ENCODE measurements at regions not wholly inside any gene's neighbourhood (a gene's known extent, or its start where the extent isn't known, plus 50 kb on each side); places are given as distances from the start of the nearest gene placed in this dataset.
"Not testable (repeated sequence)": the region's sequence is repeated elsewhere in the genome, so short reads cannot be mapped to it uniquely, and the experiment has no call there.

DNA sequence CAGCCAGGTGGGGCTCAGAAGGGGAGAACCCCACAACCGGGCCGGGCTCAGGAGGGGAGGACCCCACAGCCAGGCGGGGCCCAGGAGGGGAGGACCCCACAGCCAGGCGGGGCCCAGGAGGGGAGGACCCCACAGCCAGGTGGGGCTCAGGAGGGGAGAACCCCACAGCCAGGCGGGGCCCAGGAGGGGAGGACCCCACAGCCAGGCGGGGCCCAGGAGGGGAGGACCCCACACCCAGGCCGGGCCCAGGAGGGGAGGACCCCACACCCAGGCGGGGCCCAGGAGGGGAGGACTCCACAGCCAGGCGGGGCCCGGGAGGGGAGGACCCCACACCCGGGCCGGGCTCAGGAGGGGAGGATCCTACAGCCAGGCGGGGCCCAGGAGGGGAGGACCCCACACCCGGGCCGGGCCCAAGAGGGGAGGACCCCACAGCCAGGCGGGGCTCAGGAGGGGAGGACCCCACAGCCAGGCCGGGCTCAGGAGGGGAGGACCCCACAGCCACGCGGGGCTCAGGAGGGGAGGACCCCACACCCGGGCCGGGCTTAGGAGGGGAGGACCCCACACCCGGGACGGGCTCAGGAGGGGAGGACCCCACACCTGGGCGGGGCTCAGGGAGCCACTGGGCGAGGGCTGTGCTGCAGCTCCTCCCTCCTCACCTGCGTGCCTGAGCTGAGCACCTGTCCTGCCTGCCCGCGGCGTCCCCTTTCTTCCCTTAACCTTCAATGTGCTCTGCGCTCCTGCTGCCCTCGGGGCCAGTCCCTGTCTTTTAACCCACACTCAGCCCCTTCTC is 131.4 kb downstream of the IGLL1 start:
- intact Hi-C loops (cut with micrococcal nuclease); H3K27me3 Mint-ChIP-seq; H3K4me3 Mint-ChIP-seq; H3K4me1 Mint-ChIP-seq (ENCODE audit: low read depth); H3K27ac Mint-ChIP-seq; H3K36me3 Mint-ChIP-seq (ENCODE audit: low read depth): not testable (repeated sequence)
- peaks cover 36% of the 10 kb centered on the region for H3K9me3 Mint-ChIP-seq

DNA sequence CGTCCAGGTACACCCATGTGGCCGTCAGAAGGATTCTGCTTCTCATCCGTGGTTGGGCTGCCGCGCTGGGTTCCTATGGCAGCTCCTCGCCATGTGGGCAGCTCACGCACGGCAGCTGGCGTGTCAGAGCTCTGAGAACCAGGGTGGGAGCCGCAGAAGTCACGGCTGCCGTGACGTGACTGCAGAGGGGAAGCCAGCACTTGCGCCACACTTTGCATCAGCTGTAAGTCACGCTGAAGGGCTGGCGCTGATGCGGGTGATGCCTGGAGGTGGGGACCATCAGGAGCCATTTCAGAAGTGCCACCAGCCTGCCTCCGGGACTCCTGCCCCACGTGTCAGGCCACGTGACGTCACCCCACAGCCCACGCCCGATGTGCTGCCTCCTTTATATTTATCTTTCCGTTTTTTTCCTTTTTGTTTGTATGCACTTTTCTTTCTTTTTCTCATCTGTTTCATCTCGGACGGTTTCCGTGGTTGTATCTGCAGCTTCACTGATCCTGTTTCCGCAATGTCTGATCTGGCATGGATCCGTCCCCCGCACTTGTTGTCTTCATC is 133.2 kb downstream of the IGLL1 start:
- intact Hi-C loops (cut with micrococcal nuclease), result no loop called here

DNA sequence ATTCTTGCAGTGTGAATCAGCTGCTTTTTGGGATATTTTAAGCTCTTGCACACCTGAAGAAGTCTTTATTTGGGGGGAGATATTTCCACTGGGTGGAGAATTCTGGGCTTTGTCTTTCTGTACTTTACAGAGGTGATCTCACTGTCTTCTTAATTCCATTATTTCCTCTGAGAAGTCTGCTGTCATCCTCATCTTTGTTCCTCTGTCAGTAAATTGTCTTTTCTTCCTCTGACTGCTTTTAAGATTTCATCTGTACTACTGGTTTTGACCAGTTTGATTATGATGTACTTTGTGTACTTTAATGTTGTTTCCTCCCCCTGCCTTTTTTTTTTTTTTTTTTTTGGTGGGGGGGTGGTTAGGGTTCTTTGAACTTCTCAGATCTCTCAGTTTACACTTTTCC is 133.9 kb downstream of the IGLL1 start:
- H3K27ac Mint-ChIP-seq; intact Hi-C loops (cut with micrococcal nuclease); H3K4me3 Mint-ChIP-seq: not testable (repeated sequence)

More for the DNA sequence above, 133.2 kb downstream of the IGLL1 start:
- Mint-ChIP-seq H3K36me3 (ENCODE audit: low read depth) (no peaks in the 10 kb centered on the region), H3K27me3 (no peaks in the 10 kb centered on the region), H3K4me3 (no peak overlapping the region), H3K9me3 (peaks cover 36% of the 10 kb centered on the region), H3K4me1 (ENCODE audit: low read depth) (no peaks in the 10 kb centered on the region), H3K27ac (no peak overlapping the region)

DNA sequence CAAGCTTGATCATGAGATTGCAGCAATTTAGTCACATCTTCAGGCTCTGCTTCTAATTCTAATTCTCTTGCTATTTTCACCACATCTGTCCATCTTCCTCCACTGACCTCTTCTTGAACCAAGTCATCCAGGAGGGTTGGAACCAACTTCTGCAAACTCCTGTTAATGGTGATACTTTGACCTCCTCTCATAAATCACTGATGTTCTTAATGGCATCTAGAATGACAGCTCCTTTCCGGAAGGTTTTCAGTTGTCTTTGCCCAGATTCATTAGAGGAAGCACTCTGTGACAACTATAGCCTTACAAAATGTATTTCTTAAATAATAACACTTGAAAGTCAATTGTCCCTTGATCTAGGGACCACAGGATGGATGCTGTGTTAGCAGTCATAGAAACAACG is 136.2 kb downstream of the IGLL1 start:
- H3K36me3 Mint-ChIP-seq (ENCODE audit: low read depth); H3K4me3 Mint-ChIP-seq; H3K27ac Mint-ChIP-seq; H3K27me3 Mint-ChIP-seq; H3K4me1 Mint-ChIP-seq (ENCODE audit: low read depth); intact Hi-C loops (cut with micrococcal nuclease): not testable (repeated sequence)
- H3K9me3 Mint-ChIP-seq, result peaks cover 36% of the 10 kb centered on the region

More for the DNA sequence above, 133.9 kb downstream of the IGLL1 start:
- peaks cover 36% of the 10 kb centered on the region for H3K9me3 Mint-ChIP-seq
- H3K36me3 Mint-ChIP-seq (ENCODE audit: low read depth); H3K4me1 Mint-ChIP-seq (ENCODE audit: low read depth); H3K27me3 Mint-ChIP-seq: not testable (repeated sequence)

DNA sequence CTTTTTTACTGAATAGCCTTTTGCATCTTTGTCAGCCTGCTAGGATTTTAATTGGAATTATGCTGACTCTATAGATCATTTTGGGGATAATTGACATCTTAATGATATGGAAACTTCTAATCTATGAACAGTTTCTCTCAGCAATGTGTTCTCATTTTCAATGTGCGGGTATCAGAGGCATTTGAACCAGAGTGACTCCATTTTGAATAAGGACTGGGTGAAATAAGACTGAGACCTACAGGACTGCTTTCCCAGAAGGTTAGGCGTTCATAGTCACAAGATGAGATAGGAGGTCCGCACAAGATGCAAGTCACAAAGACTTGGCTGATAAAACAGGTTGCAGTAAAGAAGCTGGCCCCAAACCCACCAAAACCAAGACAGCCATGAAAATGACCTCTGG is 140.5 kb downstream of the IGLL1 start:
- H3K36me3 Mint-ChIP-seq (ENCODE audit: low read depth); H3K4me1 Mint-ChIP-seq (ENCODE audit: low read depth); H3K27ac Mint-ChIP-seq; H3K9me3 Mint-ChIP-seq; H3K27me3 Mint-ChIP-seq; H3K4me3 Mint-ChIP-seq; intact Hi-C loops (cut with micrococcal nuclease): not testable (repeated sequence)

DNA sequence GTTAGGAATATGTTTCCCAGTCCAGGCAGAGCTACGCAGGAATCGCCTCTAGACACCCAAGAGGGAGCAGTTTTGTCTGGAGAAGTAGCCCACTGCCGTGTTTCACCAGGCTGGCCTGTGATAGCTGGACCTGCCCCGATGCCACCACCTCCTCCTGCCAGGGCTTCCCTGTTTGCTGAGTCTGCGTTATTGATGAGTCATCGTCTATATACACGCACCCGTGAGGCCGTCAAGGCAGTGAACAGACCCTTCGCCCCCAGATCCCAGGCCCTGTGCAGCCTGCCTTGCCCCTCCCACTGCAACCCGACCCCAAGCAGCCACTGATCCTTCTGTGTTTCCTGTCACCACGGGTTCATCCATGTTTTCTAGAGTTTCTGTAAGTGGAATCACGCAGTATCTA is 141.9 kb downstream of the IGLL1 start:
- no peak overlapping the region for H3K27ac Mint-ChIP-seq
- peaks cover 10% of the 10 kb centered on the region for H3K4me1 Mint-ChIP-seq (ENCODE audit: low read depth)
- intact Hi-C loops (cut with micrococcal nuclease), result no loop called here
- no peak overlapping the region for H3K4me3 Mint-ChIP-seq
- no peaks in the 10 kb centered on the region for H3K9me3 Mint-ChIP-seq
- no peaks in the 10 kb centered on the region for H3K36me3 Mint-ChIP-seq (ENCODE audit: low read depth)
- H3K27me3 Mint-ChIP-seq, result peaks cover 3% of the 10 kb centered on the region

DNA sequence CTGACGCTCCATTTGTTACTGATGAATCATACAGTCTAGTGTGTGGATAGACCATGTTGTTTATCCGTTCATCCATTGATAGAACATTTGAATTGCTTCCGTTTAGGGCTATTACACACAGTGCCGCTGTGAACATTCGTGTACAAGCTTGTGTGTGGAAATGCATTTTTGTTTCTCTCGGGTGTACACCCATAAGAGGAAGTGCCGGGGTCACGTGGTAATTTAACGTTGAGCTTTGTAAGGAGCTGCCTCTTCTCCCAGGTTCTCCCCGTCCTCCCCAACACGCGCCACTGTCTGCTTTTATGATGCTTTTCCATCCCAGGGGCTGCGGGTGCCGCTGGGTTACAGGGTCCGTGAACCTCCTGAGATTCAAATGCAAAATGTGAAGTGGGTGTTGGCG is 142.3 kb downstream of the IGLL1 start:
- peaks cover 14% of the 10 kb centered on the region for H3K4me1 Mint-ChIP-seq (ENCODE audit: low read depth)
- H3K27me3 Mint-ChIP-seq, result peaks cover 3% of the 10 kb centered on the region
- no peak overlapping the region for H3K4me3 Mint-ChIP-seq
- H3K9me3 Mint-ChIP-seq, result no peaks in the 10 kb centered on the region
- no peaks in the 10 kb centered on the region for H3K36me3 Mint-ChIP-seq (ENCODE audit: low read depth)
- intact Hi-C loops (cut with micrococcal nuclease), result no loop called here
- H3K27ac Mint-ChIP-seq, result no peak overlapping the region

DNA sequence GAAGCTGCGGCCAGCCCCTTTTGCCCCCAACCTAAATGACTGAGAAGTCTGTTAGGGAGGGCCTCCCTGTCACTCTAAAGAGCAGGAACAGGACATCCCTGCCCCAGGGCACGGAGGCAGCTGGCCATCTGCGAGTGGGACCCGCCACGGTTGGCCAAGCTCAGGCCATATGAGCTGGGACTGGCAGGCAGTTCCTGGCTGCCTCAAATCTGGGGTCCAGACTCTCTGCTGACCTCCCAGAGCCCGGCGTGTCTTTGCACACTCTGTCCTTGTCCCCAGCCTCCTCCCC is 143.0 kb downstream of the IGLL1 start:
- H3K27me3 Mint-ChIP-seq; H3K4me3 Mint-ChIP-seq; intact Hi-C loops (cut with micrococcal nuclease): not testable (repeated sequence)

DNA sequence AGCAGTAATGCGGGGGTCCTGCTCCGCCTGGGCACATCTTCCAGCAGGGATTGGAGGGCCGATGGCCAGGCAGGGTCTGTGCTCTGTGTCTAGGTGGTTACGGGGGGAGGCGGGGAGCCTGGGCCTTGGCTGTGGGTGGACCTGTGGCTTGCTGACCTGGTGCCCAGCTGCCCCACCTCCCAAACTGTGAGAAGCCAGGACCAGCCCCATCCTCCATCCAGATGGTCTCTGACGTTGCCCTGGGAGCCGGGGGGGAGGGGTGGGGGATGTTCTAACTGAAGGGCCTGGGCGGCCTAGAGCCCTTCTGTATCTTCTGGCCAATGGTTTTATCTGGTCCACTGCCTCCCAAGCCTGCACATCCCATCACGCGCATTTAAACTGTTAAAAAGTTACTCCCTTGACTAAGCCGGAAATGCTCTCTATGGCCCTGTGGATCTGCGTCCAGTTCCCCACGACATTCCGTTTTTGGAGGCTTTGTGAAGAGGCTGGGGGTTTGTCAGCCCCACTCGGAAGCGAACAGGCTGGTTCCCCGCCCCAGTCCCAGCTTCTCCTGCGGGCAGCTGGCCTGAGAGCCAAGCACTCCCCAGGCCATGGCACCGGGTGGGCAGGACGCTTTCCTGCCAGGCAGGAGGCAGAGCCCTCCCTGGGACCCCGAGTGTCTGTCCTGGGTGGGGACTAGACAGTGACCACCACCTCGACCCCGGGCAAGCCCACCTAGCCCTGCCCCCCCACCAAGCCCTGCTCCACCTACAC is 143.6 kb downstream of the IGLL1 start:
- H3K27me3 Mint-ChIP-seq; intact Hi-C loops (cut with micrococcal nuclease); H3K9me3 Mint-ChIP-seq; H3K36me3 Mint-ChIP-seq (ENCODE audit: low read depth); H3K4me3 Mint-ChIP-seq; H3K27ac Mint-ChIP-seq: not testable (repeated sequence)
- peaks cover 14% of the 10 kb centered on the region for H3K4me1 Mint-ChIP-seq (ENCODE audit: low read depth)

More for the DNA sequence above, 143.0 kb downstream of the IGLL1 start:
- H3K36me3 Mint-ChIP-seq (ENCODE audit: low read depth); H3K27ac Mint-ChIP-seq; H3K9me3 Mint-ChIP-seq: not testable (repeated sequence)
- H3K4me1 Mint-ChIP-seq (ENCODE audit: low read depth), result peaks cover 14% of the 10 kb centered on the region

DNA sequence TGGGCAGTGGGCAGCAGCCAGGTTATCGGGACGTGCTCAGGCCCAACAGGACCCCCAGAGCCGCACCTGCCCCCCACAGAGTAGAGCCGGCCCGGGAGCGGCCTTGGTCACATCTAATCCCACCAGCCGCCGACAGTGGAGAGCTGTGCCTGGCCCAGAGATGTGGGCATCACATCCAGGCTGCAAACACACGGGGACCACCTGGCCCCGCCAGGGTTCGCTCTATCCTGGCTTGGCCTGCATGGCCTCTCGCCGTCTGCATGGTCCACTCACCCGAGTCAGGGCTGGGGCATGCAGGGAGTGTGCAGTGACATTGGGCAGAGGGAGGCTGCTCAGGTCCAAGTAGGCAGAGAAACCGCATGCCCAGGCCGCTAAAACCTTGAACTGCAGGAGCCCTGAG is 144.9 kb downstream of the IGLL1 start:
- H3K36me3 Mint-ChIP-seq (ENCODE audit: low read depth); H3K4me3 Mint-ChIP-seq; H3K27ac Mint-ChIP-seq; intact Hi-C loops (cut with micrococcal nuclease); H3K27me3 Mint-ChIP-seq; H3K9me3 Mint-ChIP-seq: not testable (repeated sequence)
- H3K4me1 Mint-ChIP-seq (ENCODE audit: low read depth), result peaks cover 14% of the 10 kb centered on the region

DNA sequence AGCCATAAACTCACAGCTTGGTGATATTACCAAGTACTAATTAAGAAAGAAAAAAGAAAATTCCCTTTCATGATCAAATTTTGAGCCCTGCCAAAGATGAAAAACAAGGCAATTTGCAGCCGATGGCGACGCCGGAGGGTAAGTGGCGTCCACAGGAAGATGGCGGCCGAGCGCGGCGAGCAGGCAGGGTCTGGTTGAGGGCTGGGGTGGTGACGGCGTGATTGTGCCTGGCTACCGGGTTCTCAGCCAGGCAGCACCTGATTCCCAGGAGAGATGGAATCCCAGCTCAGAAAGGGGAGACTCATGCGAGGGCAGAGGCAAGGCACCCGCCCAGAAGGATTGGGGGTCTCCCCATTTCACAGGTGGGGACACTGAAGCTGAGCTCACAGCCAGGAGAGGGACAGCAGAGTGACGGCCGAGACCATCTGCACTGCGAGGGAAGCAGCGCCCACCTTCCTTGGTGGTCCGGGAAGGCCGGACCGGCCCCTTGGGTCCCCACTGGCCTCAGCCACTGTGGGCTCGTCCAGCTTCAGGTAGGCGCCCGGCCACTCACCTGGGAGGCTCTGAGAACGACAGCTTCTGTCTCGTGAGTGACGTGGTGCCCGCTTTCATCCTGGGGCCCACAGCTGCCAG is 145.8 kb downstream of the IGLL1 start:
- H3K27ac Mint-ChIP-seq; H3K27me3 Mint-ChIP-seq; H3K4me3 Mint-ChIP-seq; intact Hi-C loops (cut with micrococcal nuclease); H3K36me3 Mint-ChIP-seq (ENCODE audit: low read depth): not testable (repeated sequence)
- H3K4me1 Mint-ChIP-seq (ENCODE audit: low read depth), result peaks cover 14% of the 10 kb centered on the region
- peaks cover 11% of the 10 kb centered on the region for H3K9me3 Mint-ChIP-seq

DNA sequence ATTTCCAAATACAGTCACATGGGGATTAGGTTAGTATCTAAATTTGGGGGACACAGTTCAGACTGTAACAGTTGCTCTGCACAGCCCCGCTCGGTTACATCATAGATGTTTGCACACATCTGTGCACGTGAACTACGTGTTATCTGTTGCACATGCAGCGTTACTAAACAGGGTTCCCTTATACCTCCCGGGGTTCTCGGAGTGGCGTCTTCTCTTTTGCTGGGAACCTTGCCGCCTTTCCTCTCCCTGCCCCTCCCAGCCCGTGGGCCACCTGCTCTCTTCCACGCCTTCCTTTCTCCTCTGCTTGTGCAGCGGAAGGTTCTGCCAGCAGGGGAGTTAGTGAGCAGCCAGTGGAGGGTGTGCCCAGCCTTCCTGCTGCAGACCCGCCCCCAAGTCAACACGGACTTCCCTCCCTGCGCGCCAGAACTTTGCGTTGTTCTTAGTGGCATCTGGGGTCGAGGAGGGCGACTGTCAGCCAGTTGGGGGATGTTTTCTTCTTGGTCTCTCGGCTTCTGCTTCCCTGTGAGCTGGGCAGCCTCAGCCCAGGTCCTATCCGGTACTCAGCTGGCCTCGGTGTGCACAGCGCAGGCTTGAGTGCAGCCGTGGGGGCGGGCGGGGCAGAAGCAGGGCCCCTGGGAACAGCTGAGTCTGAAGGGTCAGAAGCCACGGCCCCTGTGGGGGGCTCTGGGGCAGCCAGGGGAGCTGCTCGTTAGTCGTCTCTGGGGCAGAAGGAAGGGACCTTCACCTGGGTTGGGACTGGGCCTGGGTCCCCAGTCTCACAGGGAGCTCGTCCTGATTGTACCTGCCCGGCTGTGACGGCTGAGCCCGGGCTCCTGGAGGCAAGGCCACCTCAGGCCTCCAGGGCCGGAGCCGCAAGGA is 146.7 kb downstream of the IGLL1 start:
- peaks cover 13% of the 10 kb centered on the region for H3K9me3 Mint-ChIP-seq
- H3K36me3 Mint-ChIP-seq (ENCODE audit: low read depth); intact Hi-C loops (cut with micrococcal nuclease); H3K27me3 Mint-ChIP-seq: not testable (repeated sequence)
- peak overlapping the region; percentile 27 for H3K27ac Mint-ChIP-seq
- peak overlapping the region; percentile 44 for H3K4me3 Mint-ChIP-seq
- H3K4me1 Mint-ChIP-seq (ENCODE audit: low read depth), result peaks cover 14% of the 10 kb centered on the region

DNA sequence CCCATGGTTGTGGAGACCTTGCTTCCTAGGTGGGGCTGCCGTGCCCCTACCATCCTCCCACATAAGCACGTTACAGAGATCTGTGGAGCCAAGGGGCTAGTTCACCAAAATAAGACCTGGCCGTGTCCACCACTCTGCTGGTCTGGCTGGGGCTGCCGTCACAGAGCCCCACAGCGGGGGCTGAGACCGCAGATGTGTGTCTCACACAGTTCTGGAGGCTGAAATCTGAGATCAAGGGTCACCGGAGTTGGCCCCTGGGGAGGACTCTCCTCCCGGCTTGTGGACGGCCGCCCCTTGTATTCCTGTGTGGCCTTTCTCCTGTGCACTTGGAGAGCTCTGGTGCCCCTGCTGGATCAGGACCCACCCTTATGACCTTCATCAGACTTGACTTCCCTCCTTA is 147.4 kb downstream of the IGLL1 start:
- H3K27ac Mint-ChIP-seq; H3K27me3 Mint-ChIP-seq; H3K36me3 Mint-ChIP-seq (ENCODE audit: low read depth); H3K4me3 Mint-ChIP-seq; intact Hi-C loops (cut with micrococcal nuclease); H3K4me1 Mint-ChIP-seq (ENCODE audit: low read depth): not testable (repeated sequence)
- peaks cover 19% of the 10 kb centered on the region for H3K9me3 Mint-ChIP-seq

Measured in dendritic cell treated with granulocyte-macrophage colony-stimulating factor and Interleukin-4, amounts not matched to agents 40 ng/mL and 50 ng/mL, for 4 days (primary cell).